GM12878 (cell line): ENCODE measurements at regions not wholly inside any gene's neighbourhood (a gene's known extent, or its start where the extent isn't known, plus 50 kb on each side); places are given as distances from the start of the nearest gene placed in this dataset.

Experiments used
- ATAC-seq: fragments of 200-7000 bp; cut with Tn5 transposase; 3 replicates; pipeline ENCODE4 v1.9.1; 2020; ENCODE audit warnings: mild to moderate bottlenecking, moderate library complexity
- BruUV-seq: library from RNA; stranded (reverse); fragments of 400-500 nt; replicated peaks from 2 replicates; lab custom pipeline; 2021; lab: Mats Ljungman, UMichigan
- CTCF ChIA-PET: fragments of 300-600 bp; sonication (Branson Sonifier 250); formaldehyde crosslinking; extraction: SDS; loops from one replicate; lab custom pipeline; 2021; ENCODE audit warnings: inconsistent platforms; lab: Yijun Ruan, JAX
- POLR2A ChIA-PET: fragments of 350-600 bp; formaldehyde crosslinking; extraction: SDS; loops from one replicate; lab custom pipeline; 2021; ENCODE audit warnings: inconsistent platforms; lab: Charles Lee
- RAD21 ChIA-PET: fragments of 300-600 bp; sonication (Branson Sonifier 250); formaldehyde crosslinking; loops from one replicate; lab custom pipeline; 2023; ENCODE audit warnings: antibody characterized with exemption; ENCODE audit not compliant: unreplicated experiment; lab: Charles Lee
- SMC1A ChIA-PET: fragments of 300-600 bp; sonication (Branson Sonifier 250); formaldehyde crosslinking; loops from one replicate; lab custom pipeline; 2023; ENCODE audit not compliant: unreplicated experiment, uncharacterized antibody; lab: Charles Lee
- DNase-seq: peaks from one replicate; pipeline ENCODE4 v3.0.0-alpha.2; 2011; ENCODE audit warnings: low read depth, low spot score
- FAIRE-seq: peaks from 3 replicates; lab custom pipeline; 2011; peaks lifted over from hg19 to GRCh38; lab: Jason Lieb, UNC
- H2AFZ ChIP-seq: 2 replicates; pipeline ENCODE4 v1.6.0; 2011; ENCODE audit warnings: low read depth, low read length, control low read depth; ENCODE audit not compliant: control insufficient read depth
- H3K27ac ChIP-seq: 2 replicates; pipeline ENCODE4 v1.5.1; 2011; ENCODE audit warnings: control low read depth; ENCODE audit not compliant: control insufficient read depth, insufficient read depth
- H3K27me3 ChIP-seq, 2 experiments: replicated peaks in 1 of 2; 2 replicates each; pipeline versions ENCODE4 v1.6.0 to v1.6.1; 2011; ENCODE audit warnings: low read length in 1 of 2; ENCODE audit not compliant: control insufficient read depth in 2 of 2, insufficient read depth in 2 of 2
- H3K36me3 ChIP-seq, 2 experiments: 2 replicates each; pipeline ENCODE4 v1.5.1; 2011; ENCODE audit warnings: low read length in 1 of 2; ENCODE audit not compliant: control insufficient read depth in 2 of 2, insufficient read depth in 2 of 2
- H3K4me1 ChIP-seq: 2 replicates; pipeline ENCODE4 v1.6.1; 2011; ENCODE audit warnings: mild to moderate bottlenecking, low read length, moderate library complexity, mixed read lengths; ENCODE audit not compliant: control insufficient read depth, insufficient read depth
- H3K4me2 ChIP-seq: 2 replicates; pipeline ENCODE4 v1.6.0; 2011; ENCODE audit warnings: control low read depth; ENCODE audit not compliant: control insufficient read depth, insufficient read depth
- H3K4me3 ChIP-seq: fragments of 200-600 bp; sonication (generic); 2 replicates; pipeline ENCODE4 v1.5.1; 2016
- H3K79me2 ChIP-seq: 2 replicates; pipeline ENCODE4 v1.6.0; 2011; ENCODE audit warnings: low read length; ENCODE audit not compliant: control insufficient read depth, insufficient read depth
- H3K9ac ChIP-seq: 2 replicates; pipeline ENCODE4 v1.8.0; 2011; ENCODE audit warnings: low read length, control low read depth, mixed read lengths; ENCODE audit not compliant: control insufficient read depth, insufficient read depth
- H3K9me3 ChIP-seq: replicated peaks from 3 replicates; pipeline ENCODE4 v1.5.1; 2011; ENCODE audit warnings: mild to moderate bottlenecking, low read length; ENCODE audit not compliant: control insufficient read depth, insufficient read depth
- H4K20me1 ChIP-seq: 2 replicates; pipeline ENCODE4 v1.6.0; 2011; ENCODE audit not compliant: control insufficient read depth, insufficient read depth
- ASH2L ChIP-seq: fragments of 300-600, 200-600 bp; sonication (generic); IDR thresholded peaks from 2 replicates; pipeline ENCODE4 v1.6.1; 2017; ENCODE audit warnings: low read depth, mild to moderate bottlenecking, borderline replicate concordance
- CHD2 ChIP-seq: IDR thresholded peaks from 2 replicates; pipeline ENCODE4 v1.6.1; 2011; ENCODE audit warnings: low read depth, low read length, improper control_type of control experiment, borderline replicate concordance
- ETV6 ChIP-seq, 2 experiments: fragments of 450-650 bp in 1 of 2; IDR thresholded peaks in 1 of 2; conservative IDR thresholded peaks in 1 of 2; 2 replicates each; pipeline ENCODE4 v1.6.1; 2014; ENCODE audit warnings: antibody characterized with exemption in 1 of 2, borderline replicate concordance in 1 of 2, low read depth in 1 of 2, mild to moderate bottlenecking in 1 of 2, moderate library complexity in 1 of 2
- FOXK2 ChIP-seq: fragments of 450-650 bp; IDR thresholded peaks from 2 replicates; pipeline ENCODE4 v1.6.1; 2017; ENCODE audit warnings: mild to moderate bottlenecking, moderate library complexity
- GATAD2B ChIP-seq: fragments of 450-650 bp; conservative IDR thresholded peaks from 2 replicates; pipeline ENCODE4 v1.6.1; 2017; ENCODE audit warnings: low read depth, mild to moderate bottlenecking, moderate library complexity
- KAT2A ChIP-seq: conservative IDR thresholded peaks from 2 replicates; pipeline ENCODE4 v1.6.1; 2011; ENCODE audit warnings: low read depth, low read length; ENCODE audit not compliant: control insufficient read depth
- MYB ChIP-seq: fragments of 150-350 bp; IDR thresholded peaks from 2 replicates; pipeline ENCODE4 v1.6.1; 2014; ENCODE audit warnings: mild to moderate bottlenecking, low read depth, low read length, borderline replicate concordance
- NFIC ChIP-seq: IDR thresholded peaks from 2 replicates; pipeline ENCODE4 v1.6.1; 2012; ENCODE audit warnings: low read depth, mild to moderate bottlenecking, inconsistent platforms, low read length, moderate library complexity
- NRF1 ChIP-seq: conservative IDR thresholded peaks from 2 replicates; pipeline ENCODE4 v1.6.1; 2011; ENCODE audit warnings: mild to moderate bottlenecking, low read depth, low read length, improper control_type of control experiment
- SP1 ChIP-seq: IDR thresholded peaks from one replicate; pipeline ENCODE4 v1.6.1; 2011; ENCODE audit warnings: low read depth, low read length
- SPI1 ChIP-seq: IDR thresholded peaks from 2 replicates; pipeline ENCODE4 v1.6.1; 2011; ENCODE audit warnings: low read depth, mild to moderate bottlenecking, low read length, moderate library complexity, borderline replicate concordance; ENCODE audit not compliant: insufficient read depth
- WGBS: methylation state at CpG from one replicate; pipeline ENCODE4 v1.1.6; 2016; ENCODE audit warnings: low lambda C conversion rate; ENCODE audit not compliant: insufficient replicate concordance, insufficient coverage; ENCODE audit errors: missing lambda C conversion rate; 5-methylcytosine and 5-hydroxymethylcytosine counted together
- in situ Hi-C: fragments of 300-500 bp; cut with MboI; formaldehyde crosslinking; loops from 9 replicates; pipeline ENCODE4 v1.14.3; 2018; ENCODE audit warnings: mixed read lengths
- intact Hi-C: fragments of 100-400 bp; cut with micrococcal nuclease; formaldehyde crosslinking; loops from one replicate; pipeline ENCODE4 v1.14.2; 2022; ENCODE audit not compliant: unreplicated experiment
- TF ChIP-seq, protein P1 (sequence below): IDR thresholded peaks from 2 replicates; pipeline ENCODE4 v1.6.1; 2011; ENCODE audit warnings: borderline replicate concordance, low read depth, mild to moderate bottlenecking, moderate library complexity, low read length; ENCODE audit not compliant: insufficient read depth, poor library complexity, severe bottlenecking
- TF ChIP-seq, protein P2 (sequence below): fragments of 450-650 bp; IDR thresholded peaks from 2 replicates; pipeline ENCODE4 v1.6.1; 2016; ENCODE audit warnings: mild to moderate bottlenecking
- TF ChIP-seq, protein P3 (sequence below): fragments of 150-350 bp; IDR thresholded peaks from 2 replicates; pipeline ENCODE4 v1.6.1; 2016; ENCODE audit warnings: low read depth, low read length
- TF ChIP-seq, protein P4 (sequence below): fragments of 450-650 bp; IDR thresholded peaks from 2 replicates; pipeline ENCODE4 v1.6.1; 2016; ENCODE audit warnings: mild to moderate bottlenecking

DNA sequence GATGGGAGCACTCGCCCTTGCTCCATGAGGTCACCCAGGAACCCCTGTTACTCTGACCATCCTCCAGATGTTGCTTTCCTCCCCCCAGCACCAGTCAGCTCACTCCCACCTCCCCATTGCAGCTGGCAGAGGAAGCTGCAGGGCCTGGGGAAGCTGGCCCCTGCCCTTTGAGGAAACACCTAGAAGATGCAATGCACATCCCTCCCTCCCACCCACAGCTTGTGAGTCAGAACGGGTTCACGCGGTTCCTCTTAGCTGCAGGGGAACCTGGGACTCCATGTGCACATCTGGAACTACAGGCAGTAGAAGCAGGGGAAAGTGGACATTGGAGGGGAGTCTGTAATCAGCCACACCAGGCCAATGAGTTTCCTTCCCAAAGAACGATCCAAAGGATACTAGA is 96.9 kb downstream of the KATNIP start:
- no peak for FAIRE-seq
- Histone ChIP-seq H3K9ac (no peak overlapping the region), H3K27me3 (no peaks in the 10 kb centered on the region), H3K27ac (no peak overlapping the region), H4K20me1 (no peaks in the 10 kb centered on the region), H3K79me2 (no peaks in the 10 kb centered on the region), H2AFZ (no peak overlapping the region), H3K4me1 (no peaks in the 10 kb centered on the region), H3K36me3 (no peaks in the 10 kb centered on the region), H3K4me2 (no peak overlapping the region), H3K4me3 (no peak overlapping the region), H3K9me3 (no peaks in the 10 kb centered on the region)
- in situ Hi-C loops: loop anchor here (25.0 kb wide), 1 partner anchor 415 kb away; the partner anchor contains the start of gene GSG1L
- POLR2A ChIA-PET: no interaction called here
- no peak for DNase-seq
- RAD21 ChIA-PET: interaction anchor here (1.0 kb wide), 1 partner anchor 11 kb away, joined by 3 read pairs; no protein-coding TSS in a partner anchor
- BruUV-seq: no TSS peak
- TF ChIP-seq, protein P1, sequence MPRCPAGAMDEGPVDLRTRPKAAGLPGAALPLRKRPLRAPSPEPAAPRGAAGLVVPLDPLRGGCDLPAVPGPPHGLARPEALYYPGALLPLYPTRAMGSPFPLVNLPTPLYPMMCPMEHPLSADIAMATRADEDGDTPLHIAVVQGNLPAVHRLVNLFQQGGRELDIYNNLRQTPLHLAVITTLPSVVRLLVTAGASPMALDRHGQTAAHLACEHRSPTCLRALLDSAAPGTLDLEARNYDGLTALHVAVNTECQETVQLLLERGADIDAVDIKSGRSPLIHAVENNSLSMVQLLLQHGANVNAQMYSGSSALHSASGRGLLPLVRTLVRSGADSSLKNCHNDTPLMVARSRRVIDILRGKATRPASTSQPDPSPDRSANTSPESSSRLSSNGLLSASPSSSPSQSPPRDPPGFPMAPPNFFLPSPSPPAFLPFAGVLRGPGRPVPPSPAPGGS: no peak
- no peak for TF ChIP-seq ASH2L
- no peak for TF ChIP-seq SPI1
- no peak for TF ChIP-seq FOXK2
- TF ChIP-seq NRF1: no peak
- no peak for TF ChIP-seq GATAD2B
- TF ChIP-seq, protein P2, sequence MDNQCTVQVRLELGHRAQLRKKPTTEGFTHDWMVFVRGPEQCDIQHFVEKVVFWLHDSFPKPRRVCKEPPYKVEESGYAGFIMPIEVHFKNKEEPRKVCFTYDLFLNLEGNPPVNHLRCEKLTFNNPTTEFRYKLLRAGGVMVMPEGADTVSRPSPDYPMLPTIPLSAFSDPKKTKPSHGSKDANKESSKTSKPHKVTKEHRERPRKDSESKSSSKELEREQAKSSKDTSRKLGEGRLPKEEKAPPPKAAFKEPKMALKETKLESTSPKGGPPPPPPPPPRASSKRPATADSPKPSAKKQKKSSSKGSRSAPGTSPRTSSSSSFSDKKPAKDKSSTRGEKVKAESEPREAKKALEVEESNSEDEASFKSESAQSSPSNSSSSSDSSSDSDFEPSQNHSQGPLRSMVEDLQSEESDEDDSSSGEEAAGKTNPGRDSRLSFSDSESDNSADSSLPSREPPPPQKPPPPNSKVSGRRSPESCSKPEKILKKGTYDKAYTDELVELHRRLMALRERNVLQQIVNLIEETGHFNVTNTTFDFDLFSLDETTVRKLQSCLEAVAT: no peak
- no peak for TF ChIP-seq NFIC
- no peak for TF ChIP-seq KAT2A
- TF ChIP-seq ETV6 (conservative IDR thresholded peaks at IDR 0.05 in 1 of 2, IDR thresholded peaks at IDR 0.05 in 1 of 2; ENCODE audit: borderline replicate concordance in 1 of 2, low read depth in 1 of 2): no peak
- TF ChIP-seq, protein P3, sequence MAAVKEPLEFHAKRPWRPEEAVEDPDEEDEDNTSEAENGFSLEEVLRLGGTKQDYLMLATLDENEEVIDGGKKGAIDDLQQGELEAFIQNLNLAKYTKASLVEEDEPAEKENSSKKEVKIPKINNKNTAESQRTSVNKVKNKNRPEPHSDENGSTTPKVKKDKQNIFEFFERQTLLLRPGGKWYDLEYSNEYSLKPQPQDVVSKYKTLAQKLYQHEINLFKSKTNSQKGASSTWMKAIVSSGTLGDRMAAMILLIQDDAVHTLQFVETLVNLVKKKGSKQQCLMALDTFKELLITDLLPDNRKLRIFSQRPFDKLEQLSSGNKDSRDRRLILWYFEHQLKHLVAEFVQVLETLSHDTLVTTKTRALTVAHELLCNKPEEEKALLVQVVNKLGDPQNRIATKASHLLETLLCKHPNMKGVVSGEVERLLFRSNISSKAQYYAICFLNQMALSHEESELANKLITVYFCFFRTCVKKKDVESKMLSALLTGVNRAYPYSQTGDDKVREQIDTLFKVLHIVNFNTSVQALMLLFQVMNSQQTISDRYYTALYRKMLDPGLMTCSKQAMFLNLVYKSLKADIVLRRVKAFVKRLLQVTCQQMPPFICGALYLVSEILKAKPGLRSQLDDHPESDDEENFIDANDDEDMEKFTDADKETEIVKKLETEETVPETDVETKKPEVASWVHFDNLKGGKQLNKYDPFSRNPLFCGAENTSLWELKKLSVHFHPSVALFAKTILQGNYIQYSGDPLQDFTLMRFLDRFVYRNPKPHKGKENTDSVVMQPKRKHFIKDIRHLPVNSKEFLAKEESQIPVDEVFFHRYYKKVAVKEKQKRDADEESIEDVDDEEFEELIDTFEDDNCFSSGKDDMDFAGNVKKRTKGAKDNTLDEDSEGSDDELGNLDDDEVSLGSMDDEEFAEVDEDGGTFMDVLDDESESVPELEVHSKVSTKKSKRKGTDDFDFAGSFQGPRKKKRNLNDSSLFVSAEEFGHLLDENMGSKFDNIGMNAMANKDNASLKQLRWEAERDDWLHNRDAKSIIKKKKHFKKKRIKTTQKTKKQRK: no peak
- TF ChIP-seq, protein P4, sequence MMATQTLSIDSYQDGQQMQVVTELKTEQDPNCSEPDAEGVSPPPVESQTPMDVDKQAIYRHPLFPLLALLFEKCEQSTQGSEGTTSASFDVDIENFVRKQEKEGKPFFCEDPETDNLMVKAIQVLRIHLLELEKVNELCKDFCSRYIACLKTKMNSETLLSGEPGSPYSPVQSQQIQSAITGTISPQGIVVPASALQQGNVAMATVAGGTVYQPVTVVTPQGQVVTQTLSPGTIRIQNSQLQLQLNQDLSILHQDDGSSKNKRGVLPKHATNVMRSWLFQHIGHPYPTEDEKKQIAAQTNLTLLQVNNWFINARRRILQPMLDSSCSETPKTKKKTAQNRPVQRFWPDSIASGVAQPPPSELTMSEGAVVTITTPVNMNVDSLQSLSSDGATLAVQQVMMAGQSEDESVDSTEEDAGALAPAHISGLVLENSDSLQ: no peak
- TF ChIP-seq MYB: no peak
- no peak for TF ChIP-seq CHD2
- no peak for TF ChIP-seq SP1
- ATAC-seq: no peak
- 46% methylated on average over 5 of the region's 5 CpGs for WGBS
- SMC1A ChIA-PET: no interaction called here
- CTCF ChIA-PET: no interaction called here
- intact Hi-C loops: no loop called here
